ENCODE measurements at regions not wholly inside any gene's neighbourhood (a gene's known extent, or its start where the extent isn't known, plus 50 kb on each side); places are given as distances from the start of the nearest gene placed in this dataset.
"Not testable (repeated sequence)": the region's sequence is repeated elsewhere in the genome, so short reads cannot be mapped to it uniquely, and the experiment has no call there.

DNA sequence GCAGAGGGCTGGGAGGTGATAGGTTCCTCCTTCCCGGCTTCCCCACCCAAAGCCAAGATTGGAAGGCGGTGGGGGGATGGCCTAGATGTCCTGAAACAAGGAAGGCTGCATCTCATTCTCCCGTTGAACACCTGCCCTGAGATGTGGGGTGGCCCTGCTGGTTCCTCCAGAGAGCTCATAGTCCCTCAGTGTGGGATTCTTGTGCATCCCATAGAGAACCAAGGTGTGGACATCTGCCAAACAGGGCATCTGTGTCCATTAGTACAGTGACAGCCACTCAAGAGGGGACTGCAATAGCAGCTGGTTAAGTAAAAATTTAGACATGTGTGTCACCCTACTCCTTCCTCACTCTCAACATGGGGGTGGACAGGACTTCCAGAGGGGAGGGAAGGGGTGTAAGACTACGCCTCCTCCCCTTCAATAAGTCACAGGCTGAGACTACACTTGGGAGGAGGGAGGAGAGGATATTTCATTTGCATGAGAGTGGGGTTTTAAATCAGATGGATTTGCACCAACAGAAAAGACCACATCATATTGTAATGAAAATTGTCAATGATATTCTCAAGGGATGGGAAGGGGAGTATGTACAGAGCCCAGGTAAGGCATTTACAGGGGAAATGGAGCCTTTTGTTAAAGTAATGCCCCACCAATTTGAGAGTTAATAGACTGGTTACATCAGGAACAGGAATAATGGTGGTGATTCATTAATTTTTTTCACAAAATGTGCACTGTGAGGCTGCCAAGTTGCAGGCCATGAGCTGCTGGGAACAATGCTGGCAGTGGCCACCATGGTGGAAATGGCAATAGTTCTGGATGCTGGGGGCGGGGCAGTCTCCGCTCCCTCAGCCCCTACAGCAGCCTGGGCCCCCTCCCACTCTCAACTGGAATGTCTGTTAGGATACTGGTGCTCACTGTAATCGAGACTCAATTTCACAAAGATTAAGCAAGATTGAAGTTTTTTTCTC, 80.6 kb downstream of the TEX51 start:
- no peak overlapping the region for H3K27ac Mint-ChIP-seq
- H3K4me1 Mint-ChIP-seq (ENCODE audit: low read depth) = peaks cover 8% of the 10 kb centered on the region
- no peaks in the 10 kb centered on the region for H3K9me3 Mint-ChIP-seq
- no peak for DNase-seq
- H3K36me3 Mint-ChIP-seq (ENCODE audit: low read depth) = no peaks in the 10 kb centered on the region
- no peak overlapping the region for H3K4me3 Mint-ChIP-seq
- H3K27me3 Mint-ChIP-seq = peaks cover 2% of the 10 kb centered on the region

DNA sequence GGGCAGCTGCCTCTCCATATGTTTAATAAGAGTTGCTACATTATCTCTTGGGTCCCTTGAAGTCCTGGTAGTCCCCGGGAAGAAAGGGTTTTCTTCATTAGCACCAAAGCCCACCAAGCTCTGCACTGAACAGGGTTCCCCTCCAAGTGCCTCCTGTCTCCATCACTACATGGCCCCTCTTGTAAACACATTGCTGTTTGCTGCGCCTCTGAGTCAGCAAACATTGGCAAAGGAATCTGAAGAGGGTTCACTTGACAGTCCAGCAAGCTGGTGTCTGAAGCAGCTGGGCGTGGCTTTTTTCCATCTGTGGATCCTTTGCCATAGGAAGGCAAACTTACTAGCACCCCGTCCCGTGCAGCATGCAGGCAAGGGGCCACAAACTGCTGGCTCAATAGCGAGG, 82.8 kb downstream of the TEX51 start:
- H3K36me3 Mint-ChIP-seq (ENCODE audit: low read depth) = no peaks in the 10 kb centered on the region
- peaks cover 8% of the 10 kb centered on the region for H3K4me1 Mint-ChIP-seq (ENCODE audit: low read depth)
- DNase-seq = no peak

DNA sequence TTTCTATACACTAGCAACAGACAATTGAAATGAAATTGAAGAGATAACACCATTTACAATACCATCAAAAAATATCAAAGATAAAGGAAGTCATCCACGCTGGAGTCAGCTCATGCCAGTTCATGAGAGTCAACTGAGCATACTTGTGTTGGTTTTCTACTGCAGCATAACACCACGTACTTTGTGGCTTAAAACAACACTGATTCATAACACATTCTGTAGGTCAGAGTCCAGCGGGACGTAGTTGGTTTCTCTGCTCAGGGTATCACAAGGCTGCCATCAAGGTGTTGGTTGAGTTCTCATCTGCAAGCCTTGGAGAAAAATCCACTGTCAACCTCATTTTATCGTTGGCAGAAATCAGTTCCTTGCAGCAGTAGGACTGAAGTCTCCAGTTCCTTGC, 84.2 kb downstream of the TEX51 start:
- H3K4me1 Mint-ChIP-seq (ENCODE audit: low read depth) = peaks cover 7% of the 10 kb centered on the region
- no peak overlapping the region for H3K27ac Mint-ChIP-seq
- no peak for DNase-seq
- H3K4me3 Mint-ChIP-seq = no peak overlapping the region
- H3K9me3 Mint-ChIP-seq = no peaks in the 10 kb centered on the region
- H3K27me3 Mint-ChIP-seq = peaks cover 10% of the 10 kb centered on the region
- no peaks in the 10 kb centered on the region for H3K36me3 Mint-ChIP-seq (ENCODE audit: low read depth)

More for the DNA sequence above, 82.8 kb downstream of the TEX51 start:
- no peak overlapping the region for H3K4me3 Mint-ChIP-seq
- H3K27ac Mint-ChIP-seq = no peak overlapping the region
- H3K27me3 Mint-ChIP-seq = peaks cover 2% of the 10 kb centered on the region
- H3K9me3 Mint-ChIP-seq = no peaks in the 10 kb centered on the region

DNA sequence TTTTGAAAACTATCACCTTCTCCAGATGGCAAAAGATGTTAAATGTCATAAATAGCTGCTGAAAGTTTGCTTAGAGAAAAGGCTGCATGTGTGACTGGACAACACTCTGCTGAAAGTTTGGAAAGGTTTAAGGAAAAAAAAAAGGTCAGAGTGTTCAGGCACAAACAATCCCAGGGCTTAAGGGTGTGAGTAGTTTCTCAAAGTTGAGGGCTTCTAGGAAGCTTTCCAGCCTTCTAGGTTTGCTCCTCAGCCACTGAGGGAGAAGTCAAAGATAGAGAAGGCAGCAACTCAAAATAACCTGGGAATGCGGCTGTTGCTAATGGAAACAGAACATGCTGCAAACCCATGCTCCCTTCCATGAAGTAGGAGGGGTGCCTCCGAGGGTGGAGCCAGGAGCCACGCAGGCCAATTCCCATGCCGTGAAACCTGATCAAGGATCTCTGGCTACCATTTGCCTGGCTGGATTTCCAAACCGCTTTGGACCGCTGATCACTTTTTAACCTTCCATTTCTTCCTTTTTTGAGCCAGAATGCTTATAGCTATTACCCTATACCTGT, 88.0 kb downstream of the TEX51 start:
- no peaks in the 10 kb centered on the region for H3K36me3 Mint-ChIP-seq (ENCODE audit: low read depth)
- H3K4me1 Mint-ChIP-seq (ENCODE audit: low read depth) = no peaks in the 10 kb centered on the region
- H3K27me3 Mint-ChIP-seq = peaks cover 31% of the 10 kb centered on the region

DNA sequence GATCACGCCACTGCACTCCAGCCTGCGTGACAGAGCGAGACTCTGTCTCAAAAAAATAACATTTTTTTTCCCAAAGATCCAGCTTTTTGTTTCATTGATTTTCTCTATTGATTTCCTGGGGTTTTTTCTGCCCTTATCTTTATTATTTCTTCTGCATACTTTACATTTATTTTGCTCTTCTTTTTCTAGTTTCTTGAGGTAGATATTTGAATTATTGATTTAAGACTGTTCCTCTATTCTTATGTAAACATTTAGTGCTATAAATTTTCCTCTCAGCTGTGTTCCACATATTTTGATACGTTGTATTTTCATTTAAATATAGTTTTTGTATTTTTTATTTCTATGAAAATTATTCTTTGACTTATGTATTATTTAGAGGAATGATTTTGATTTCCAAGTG, 89.8 kb downstream of the TEX51 start:
- H3K4me3 Mint-ChIP-seq = no peak overlapping the region
- DNase-seq = no peak
- H3K27me3 Mint-ChIP-seq = peaks cover 43% of the 10 kb centered on the region
- H3K27ac Mint-ChIP-seq = no peak overlapping the region
- H3K9me3 Mint-ChIP-seq = peaks cover 3% of the 10 kb centered on the region
- no peaks in the 10 kb centered on the region for H3K4me1 Mint-ChIP-seq (ENCODE audit: low read depth)
- H3K36me3 Mint-ChIP-seq (ENCODE audit: low read depth) = no peaks in the 10 kb centered on the region

More for the DNA sequence above, 88.0 kb downstream of the TEX51 start:
- no peak overlapping the region for H3K4me3 Mint-ChIP-seq
- DNase-seq = no peak
- H3K27ac Mint-ChIP-seq = no peak overlapping the region
- H3K9me3 Mint-ChIP-seq = peaks cover 3% of the 10 kb centered on the region

DNA sequence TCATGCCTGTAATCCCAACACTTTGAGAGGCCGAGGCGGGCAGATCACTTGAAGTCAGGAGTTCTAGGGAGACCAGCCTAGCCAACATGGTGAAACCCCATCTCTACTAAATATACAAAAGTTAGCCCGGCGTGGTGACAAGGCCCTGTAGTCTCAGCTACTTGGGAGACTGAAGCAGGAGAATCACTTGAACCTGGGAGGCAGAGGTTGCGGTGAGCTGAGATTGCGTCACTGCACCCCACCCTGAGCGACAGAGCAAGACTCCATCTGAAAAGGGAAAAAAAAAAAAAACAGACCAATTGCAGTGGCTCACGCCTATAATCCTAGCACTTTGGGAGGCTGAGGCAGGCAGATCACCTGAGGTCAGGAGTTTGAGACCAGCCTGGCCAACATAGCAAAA, 90.4 kb downstream of the TEX51 start:
- DNase-seq; H3K36me3 Mint-ChIP-seq (ENCODE audit: low read depth); H3K4me1 Mint-ChIP-seq (ENCODE audit: low read depth); H3K9me3 Mint-ChIP-seq; H3K4me3 Mint-ChIP-seq; H3K27ac Mint-ChIP-seq: not testable (repeated sequence)
- H3K27me3 Mint-ChIP-seq = peaks cover 43% of the 10 kb centered on the region

DNA sequence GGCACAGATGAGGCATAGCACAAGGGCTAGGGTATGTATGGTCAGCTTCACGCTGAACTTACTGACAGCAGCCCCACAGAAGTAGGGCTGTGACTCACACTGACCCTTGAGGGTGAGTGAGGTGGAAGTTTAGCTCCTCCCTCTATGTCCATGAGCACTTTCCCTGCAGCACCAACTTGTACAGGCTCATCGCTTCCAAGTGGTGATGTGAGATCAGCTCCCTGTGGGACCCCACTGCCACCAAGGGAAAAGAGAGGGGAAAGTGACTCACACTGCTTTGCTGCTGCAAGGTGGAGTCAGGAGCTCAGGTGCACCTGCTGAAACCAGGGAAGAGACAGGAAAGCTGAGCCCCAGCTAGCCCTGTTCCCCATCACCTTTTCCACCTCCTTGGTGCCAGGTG, 91.5 kb downstream of the TEX51 start:
- Mint-ChIP-seq H3K9me3 (peaks cover 3% of the 10 kb centered on the region), H3K4me1 (ENCODE audit: low read depth) (no peaks in the 10 kb centered on the region), H3K4me3 (no peak overlapping the region), H3K36me3 (ENCODE audit: low read depth) (no peaks in the 10 kb centered on the region), H3K27me3 (peaks cover 43% of the 10 kb centered on the region), H3K27ac (no peak overlapping the region)
- DNase-seq = no peak

DNA sequence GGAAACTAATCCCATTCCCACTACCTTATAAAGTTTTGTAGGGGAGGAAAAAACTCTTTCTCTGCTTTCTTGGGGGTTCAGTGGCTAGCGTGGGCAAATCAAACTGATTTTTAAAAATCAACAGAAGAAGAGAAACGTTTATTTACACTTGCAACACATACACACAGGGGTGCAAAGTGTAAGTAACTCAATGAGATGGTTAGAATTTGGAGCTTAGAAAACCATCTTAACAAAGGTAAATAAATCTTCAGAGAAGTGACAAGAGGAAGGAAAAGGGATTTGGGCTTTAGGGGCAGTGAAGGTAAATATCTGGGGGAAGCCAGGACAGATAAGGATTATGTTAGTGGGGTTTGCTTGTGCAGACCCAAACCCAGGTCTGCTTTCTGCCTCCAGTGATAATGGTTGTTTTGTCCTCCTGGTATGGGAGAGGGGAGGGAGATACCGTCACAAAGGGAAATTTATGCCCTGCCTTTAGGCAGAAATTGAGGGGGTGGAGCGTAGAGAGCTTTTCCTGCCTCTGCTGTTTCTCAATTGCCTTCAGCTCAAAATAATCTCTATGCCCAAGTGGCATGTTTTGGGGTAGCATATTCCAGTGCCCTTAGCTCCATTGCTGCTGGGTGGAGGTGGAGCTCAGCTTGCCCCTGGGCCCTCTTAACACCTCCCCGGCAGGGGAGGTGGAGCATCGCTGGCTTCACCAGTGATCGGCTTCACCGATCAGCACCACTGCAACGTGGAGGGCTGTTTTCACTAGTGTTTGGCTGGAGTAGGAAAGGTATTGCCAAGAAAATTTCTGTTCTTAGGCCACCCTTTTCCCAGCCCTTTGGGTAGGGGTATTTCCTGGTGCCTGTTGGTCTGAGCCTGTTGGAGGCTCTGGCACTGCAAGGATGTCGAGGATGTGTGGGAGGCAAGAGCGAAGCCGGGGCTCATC, 92.2 kb downstream of the TEX51 start:
- no peak for DNase-seq
- Mint-ChIP-seq H3K4me3 (no peak overlapping the region), H3K27me3 (peaks cover 43% of the 10 kb centered on the region), H3K4me1 (ENCODE audit: low read depth) (no peaks in the 10 kb centered on the region), H3K36me3 (ENCODE audit: low read depth) (no peaks in the 10 kb centered on the region), H3K9me3 (peaks cover 3% of the 10 kb centered on the region), H3K27ac (no peak overlapping the region)

DNA sequence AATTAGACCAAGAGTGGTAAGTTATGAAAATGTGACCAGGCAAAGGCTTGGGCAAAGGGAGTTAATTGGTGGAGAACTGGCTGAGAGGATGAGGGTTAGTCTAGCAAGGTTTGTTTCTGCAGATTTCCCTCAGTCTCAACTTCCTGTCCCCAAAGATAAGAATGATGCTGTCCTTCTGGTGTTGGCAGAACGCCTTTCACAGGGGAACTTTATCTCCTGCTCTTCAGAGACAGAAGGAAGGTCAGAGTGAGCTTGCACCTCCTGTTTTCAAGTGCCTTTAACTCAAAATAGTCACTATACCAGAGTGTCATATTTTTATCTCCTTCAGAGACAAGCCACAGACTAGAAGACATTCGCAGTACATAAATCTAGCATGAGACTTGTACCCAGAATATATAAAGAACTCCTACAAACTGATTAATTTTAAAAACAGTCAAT, 95.7 kb downstream of the TEX51 start:
- DNase-seq = no peak
- Mint-ChIP-seq H3K9me3 (peaks cover 3% of the 10 kb centered on the region), H3K4me1 (ENCODE audit: low read depth) (no peaks in the 10 kb centered on the region), H3K27ac (no peak overlapping the region), H3K4me3 (no peak overlapping the region), H3K36me3 (ENCODE audit: low read depth) (no peaks in the 10 kb centered on the region), H3K27me3 (peaks cover 30% of the 10 kb centered on the region)

DNA sequence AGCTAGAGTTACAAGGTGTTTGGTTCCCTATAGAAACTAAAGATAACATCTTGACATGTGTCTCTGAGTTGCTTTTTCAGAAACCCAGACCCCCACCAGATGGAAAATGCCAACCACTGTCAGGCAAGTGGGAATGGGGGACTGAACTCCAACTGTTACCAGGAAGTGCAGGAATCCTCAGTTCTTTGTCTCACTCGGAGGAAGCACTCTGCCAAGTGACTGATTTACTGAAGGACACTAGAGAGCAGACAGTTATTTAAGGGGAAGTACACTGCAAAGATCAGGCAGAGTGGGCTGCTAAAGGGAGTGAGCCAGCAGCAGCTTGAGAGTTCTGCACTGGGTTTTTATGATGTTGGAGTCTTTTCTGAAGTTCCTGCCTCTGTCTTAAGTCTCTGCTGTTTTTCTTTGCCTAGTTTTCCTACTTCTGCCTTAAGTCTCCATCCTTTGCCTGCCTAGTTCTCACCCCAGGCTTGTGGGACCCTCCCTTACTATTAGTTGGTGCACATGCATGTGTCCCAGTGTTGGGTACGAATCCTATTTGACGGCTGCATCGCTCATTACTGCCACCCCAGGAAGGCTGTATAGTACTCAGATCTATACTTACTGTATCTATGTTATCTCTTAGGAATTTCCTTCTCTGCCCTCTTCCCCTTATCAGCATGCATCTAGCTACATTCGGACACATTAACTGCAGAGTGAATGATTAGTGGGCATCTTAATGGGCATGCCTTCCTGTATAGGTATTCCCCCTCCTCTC, 97.1 kb downstream of the TEX51 start:
- H3K9me3 Mint-ChIP-seq = no peaks in the 10 kb centered on the region
- no peaks in the 10 kb centered on the region for H3K36me3 Mint-ChIP-seq (ENCODE audit: low read depth)
- H3K4me3 Mint-ChIP-seq = no peak overlapping the region
- no peak for DNase-seq
- peaks cover 17% of the 10 kb centered on the region for H3K27me3 Mint-ChIP-seq
- no peak overlapping the region for H3K27ac Mint-ChIP-seq
- H3K4me1 Mint-ChIP-seq (ENCODE audit: low read depth) = peaks cover under 1% of the 10 kb centered on the region

DNA sequence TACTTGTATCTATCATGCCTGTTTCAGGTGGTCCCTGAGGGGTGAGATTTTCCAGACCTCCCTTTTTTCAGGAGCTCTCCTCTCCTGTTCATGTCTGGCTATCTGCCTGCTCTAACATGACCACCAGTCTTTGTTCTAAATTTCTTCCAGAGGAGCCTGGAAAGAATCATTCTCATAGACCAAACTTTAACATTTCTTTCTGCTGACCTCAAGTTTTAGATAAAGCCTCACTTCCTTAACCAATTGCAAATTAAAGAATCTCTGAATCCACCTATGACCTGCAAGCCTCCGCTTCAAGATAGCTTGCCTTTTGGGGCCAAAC, 97.6 kb downstream of the TEX51 start:
- Mint-ChIP-seq H3K36me3 (ENCODE audit: low read depth) (no peaks in the 10 kb centered on the region), H3K9me3 (no peaks in the 10 kb centered on the region), H3K4me1 (ENCODE audit: low read depth) (peaks cover 3% of the 10 kb centered on the region), H3K27me3 (peaks cover 13% of the 10 kb centered on the region), H3K27ac (no peak overlapping the region), H3K4me3 (no peak overlapping the region)
- DNase-seq = no peak
